Dermis microvascular lymphatic vessel endothelial cell (primary cell): ENCODE measurements at regions not wholly inside any gene's neighbourhood (a gene's known extent, or its start where the extent isn't known, plus 50 kb on each side); places are given as distances from the start of the nearest gene placed in this dataset.
"Not testable (repeated sequence)": the region's sequence is repeated elsewhere in the genome, so short reads cannot be mapped to it uniquely, and the experiment has no call there.

ENCODE experiments used
- DNase-seq, 2 donors: peaks; one replicate each; pipeline versions ENCODE4 v3.0.0 to v3.0.0-alpha.2; 2010; ENCODE audit warnings: low read depth in 2 of 2

GRCh38 chr7:85719981-85720953 is 533.4 kb upstream of the SEMA3D start:
- DNase-seq: no peak

GRCh38 chr7:85716353-85716752 is 529.5 kb upstream of the SEMA3D start:
- DNase-seq: no peak

- DNase-seq: no peak
Measured at GRCh38 chr7:85714951-85715350, 528.1 kb upstream of the SEMA3D start.

- DNase-seq: no peak
Measured at GRCh38 chr7:85714043-85714578, 527.3 kb upstream of the SEMA3D start.

- no peak for DNase-seq
Measured at GRCh38 chr7:85713171-85713570, 526.3 kb upstream of the SEMA3D start.

GRCh38 chr7:85711894-85712293 is 525.0 kb upstream of the SEMA3D start:
- no peak for DNase-seq

GRCh38 chr7:85710960-85711359 is 524.1 kb upstream of the SEMA3D start:
- no peak for DNase-seq

GRCh38 chr7:85708221-85708620 is 521.4 kb upstream of the SEMA3D start:
- DNase-seq: no peak

- no peak for DNase-seq
Measured at GRCh38 chr7:85705076-85705475, 518.2 kb upstream of the SEMA3D start.

- DNase-seq: no peak
Measured at GRCh38 chr7:85703251-85704010, 516.6 kb upstream of the SEMA3D start.

- no peak for DNase-seq
Measured at GRCh38 chr7:85702348-85702747, 515.5 kb upstream of the SEMA3D start.

- DNase-seq: no peak
Measured at GRCh38 chr7:85699482-85699881, 512.6 kb upstream of the SEMA3D start.

- no peak for DNase-seq
Measured at GRCh38 chr7:85695533-85695932, 508.7 kb upstream of the SEMA3D start.

- no peak for DNase-seq
Measured at GRCh38 chr7:85695041-85695440, 508.2 kb upstream of the SEMA3D start.

- DNase-seq: no peak
Measured at GRCh38 chr7:85693326-85693725, 506.5 kb upstream of the SEMA3D start.

- DNase-seq: no peak
Measured at GRCh38 chr7:85688712-85689111, 501.9 kb upstream of the SEMA3D start.

GRCh38 chr7:85686401-85687181 is 499.7 kb upstream of the SEMA3D start:
- DNase-seq: no peak

- DNase-seq: peak in 1 of 2 donors; percentile 1
Measured at GRCh38 chr7:85685901-85686300, 499.0 kb upstream of the SEMA3D start.

- no peak for DNase-seq
Measured at GRCh38 chr7:85682833-85683620, 496.2 kb upstream of the SEMA3D start.

- no peak for DNase-seq
Measured at GRCh38 chr7:85681241-85681640, 494.4 kb upstream of the SEMA3D start.

- DNase-seq: not testable (repeated sequence)
Measured at GRCh38 chr7:85675093-85675492, 488.2 kb upstream of the SEMA3D start.
